22Rv1 (cell line): ENCODE measurements at regions not wholly inside any gene's neighbourhood (a gene's known extent, or its start where the extent isn't known, plus 50 kb on each side); places are given as distances from the start of the nearest gene placed in this dataset.

Source experiments
- CTCF ChIP-seq: fragments of 450-650 bp; IDR thresholded peaks from 2 replicates; pipeline ENCODE4 v1.5.1; 2017; ENCODE audit warnings: mild to moderate bottlenecking
- ZFX ChIP-seq: fragments of 450-650 bp; IDR thresholded peaks from 2 replicates; pipeline ENCODE4 v1.6.1; 2017; ENCODE audit warnings: antibody characterized with exemption, borderline replicate concordance

- TF ChIP-seq CTCF (no peak), ZFX (no peak)
Observed at GRCh38 chr7:45984386-45985295, 63.6 kb upstream of the IGFBP3 start.
